ENCODE measurements at regions not wholly inside any gene's neighbourhood (a gene's known extent, or its start where the extent isn't known, plus 50 kb on each side); places are given as distances from the start of the nearest gene placed in this dataset.

- H3K9me3 ChIP-seq (ENCODE audit: insufficient read depth, low read length), result no peaks in the 10 kb centered on the region
- no peak overlapping the region for H2AFZ ChIP-seq (ENCODE audit: low read depth, low read length, severe bottlenecking)
- H3K4me2 ChIP-seq (ENCODE audit: low read depth, low read length, poor library complexity, severe bottlenecking), result no peak overlapping the region
- H3K79me2 ChIP-seq (ENCODE audit: insufficient read depth, low read length), result no peaks in the 10 kb centered on the region
- H3K9me2 ChIP-seq (replicated peaks; ENCODE audit: insufficient read depth, low read length), result no peaks in the 10 kb centered on the region
- no peaks in the 10 kb centered on the region for H3K36me3 ChIP-seq (ENCODE audit: low read length)
- H3K27me3 ChIP-seq (ENCODE audit: low read length), result no peaks in the 10 kb centered on the region
- no peaks in the 10 kb centered on the region for H4K20me1 ChIP-seq (ENCODE audit: low read depth, low read length)
- no peaks in the 10 kb centered on the region for H3F3A ChIP-seq (ENCODE audit: insufficient read depth)
- no peak overlapping the region for H3K9ac ChIP-seq (ENCODE audit: low read length)
- H3K27ac ChIP-seq (ENCODE audit: low read depth, low read length), result no peak overlapping the region
- H3K4me3 ChIP-seq (ENCODE audit: insufficient read depth, low read length, poor library complexity, severe bottlenecking), result no peak overlapping the region
- no peak for TF ChIP-seq EZH2phosphoT487 (conservative IDR thresholded peaks at IDR 0.05; ENCODE audit: low read length)
- TF ChIP-seq, protein P1, sequence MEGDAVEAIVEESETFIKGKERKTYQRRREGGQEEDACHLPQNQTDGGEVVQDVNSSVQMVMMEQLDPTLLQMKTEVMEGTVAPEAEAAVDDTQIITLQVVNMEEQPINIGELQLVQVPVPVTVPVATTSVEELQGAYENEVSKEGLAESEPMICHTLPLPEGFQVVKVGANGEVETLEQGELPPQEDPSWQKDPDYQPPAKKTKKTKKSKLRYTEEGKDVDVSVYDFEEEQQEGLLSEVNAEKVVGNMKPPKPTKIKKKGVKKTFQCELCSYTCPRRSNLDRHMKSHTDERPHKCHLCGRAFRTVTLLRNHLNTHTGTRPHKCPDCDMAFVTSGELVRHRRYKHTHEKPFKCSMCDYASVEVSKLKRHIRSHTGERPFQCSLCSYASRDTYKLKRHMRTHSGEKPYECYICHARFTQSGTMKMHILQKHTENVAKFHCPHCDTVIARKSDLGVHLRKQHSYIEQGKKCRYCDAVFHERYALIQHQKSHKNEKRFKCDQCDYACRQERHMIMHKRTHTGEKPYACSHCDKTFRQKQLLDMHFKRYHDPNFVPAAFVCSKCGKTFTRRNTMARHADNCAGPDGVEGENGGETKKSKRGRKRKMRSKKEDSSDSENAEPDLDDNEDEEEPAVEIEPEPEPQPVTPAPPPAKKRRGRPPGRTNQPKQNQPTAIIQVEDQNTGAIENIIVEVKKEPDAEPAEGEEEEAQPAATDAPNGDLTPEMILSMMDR (IDR thresholded peaks at IDR 0.05; ENCODE audit: insufficient read depth, low read length, poor library complexity, severe bottlenecking), result no peak
Observed at GRCh38 chr3:29090912-29091597, 189.8 kb upstream of the RBMS3 start.

DNA sequence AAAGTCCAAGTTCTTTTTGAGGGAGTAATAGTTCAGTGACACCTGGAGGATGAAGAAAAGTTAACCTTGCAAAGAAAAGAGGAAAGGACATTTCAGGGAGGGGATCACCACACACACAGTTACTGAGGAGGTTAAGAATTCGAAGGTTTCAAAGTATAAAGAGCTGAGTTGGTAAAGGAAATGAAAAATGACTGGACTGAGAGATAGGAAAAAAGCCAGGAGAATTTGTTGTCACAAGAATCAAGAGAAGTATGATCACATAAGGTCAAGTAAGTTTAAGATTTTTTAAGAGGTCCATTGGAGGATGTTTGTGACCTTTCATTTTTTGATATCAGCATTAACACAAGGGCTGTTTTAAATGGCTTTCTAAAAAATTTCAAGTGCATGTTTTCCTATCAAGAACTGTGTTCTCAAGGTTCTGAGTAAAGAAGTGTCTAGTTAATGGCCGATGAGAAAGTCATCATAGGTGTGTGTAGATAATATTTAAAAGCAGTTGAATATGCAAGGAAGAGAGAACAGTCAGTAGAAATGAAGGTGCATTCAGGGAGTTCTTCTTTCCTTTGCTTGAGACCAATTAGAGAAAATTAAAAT, 189.2 kb upstream of the RBMS3 start:
- no peaks in the 10 kb centered on the region for H3K79me2 ChIP-seq (ENCODE audit: insufficient read depth, low read length)

DNA sequence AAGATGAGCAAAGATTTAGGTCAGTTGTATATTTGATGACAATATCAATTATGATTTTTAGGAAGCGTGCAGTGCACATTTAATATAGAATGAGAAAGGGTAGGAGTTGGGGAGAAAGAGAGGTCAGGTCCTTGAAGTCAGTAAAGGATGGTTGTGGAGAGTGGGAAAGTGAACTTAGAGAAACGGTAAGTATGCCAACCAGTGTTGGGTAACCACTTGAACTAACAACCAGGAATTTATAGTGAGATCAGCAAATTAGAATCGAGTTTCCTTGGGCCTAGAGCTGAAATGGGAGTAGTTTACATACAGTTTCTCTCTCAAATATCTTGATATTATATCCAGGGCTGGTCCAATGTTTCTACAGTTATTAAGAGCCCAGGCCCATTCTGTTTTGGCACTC, 188.5 kb upstream of the RBMS3 start:
- no peaks in the 10 kb centered on the region for H3K27me3 ChIP-seq (ENCODE audit: low read length)
- TF ChIP-seq, protein P1 (IDR thresholded peaks at IDR 0.05; ENCODE audit: insufficient read depth, low read length, poor library complexity, severe bottlenecking), result no peak
- no peaks in the 10 kb centered on the region for H3K79me2 ChIP-seq (ENCODE audit: insufficient read depth, low read length)
- H4K20me1 ChIP-seq (ENCODE audit: low read depth, low read length), result no peaks in the 10 kb centered on the region
- H3F3A ChIP-seq (ENCODE audit: insufficient read depth), result no peaks in the 10 kb centered on the region
- H3K4me2 ChIP-seq (ENCODE audit: low read depth, low read length, poor library complexity, severe bottlenecking), result no peak overlapping the region
- H3K9ac ChIP-seq (ENCODE audit: low read length), result no peak overlapping the region
- 0 out of 2 replicates have a peak, but pooled peaks cover 5% of the 10 kb centered on the region for H3K9me3 ChIP-seq (ENCODE audit: insufficient read depth, low read length)
- no peaks in the 10 kb centered on the region for H3K9me2 ChIP-seq (replicated peaks; ENCODE audit: insufficient read depth, low read length)
- no peak overlapping the region for H3K4me3 ChIP-seq (ENCODE audit: insufficient read depth, low read length, poor library complexity, severe bottlenecking)
- no peak overlapping the region for H3K27ac ChIP-seq (ENCODE audit: low read depth, low read length)
- no peak overlapping the region for H2AFZ ChIP-seq (ENCODE audit: low read depth, low read length, severe bottlenecking)
- no peaks in the 10 kb centered on the region for H3K36me3 ChIP-seq (ENCODE audit: low read length)

More for the DNA sequence above, 189.2 kb upstream of the RBMS3 start:
- Histone ChIP-seq H3K9ac (ENCODE audit: low read length) (no peak overlapping the region), H4K20me1 (ENCODE audit: low read depth, low read length) (no peaks in the 10 kb centered on the region), H3K4me3 (ENCODE audit: insufficient read depth, low read length, poor library complexity, severe bottlenecking) (no peak overlapping the region), H3K36me3 (ENCODE audit: low read length) (no peaks in the 10 kb centered on the region), H3K9me3 (ENCODE audit: insufficient read depth, low read length) (0 out of 2 replicates have a peak, but pooled peaks cover 1% of the 10 kb centered on the region), H3F3A (ENCODE audit: insufficient read depth) (no peaks in the 10 kb centered on the region), H3K27ac (ENCODE audit: low read depth, low read length) (no peak overlapping the region), H3K9me2 (replicated peaks; ENCODE audit: insufficient read depth, low read length) (no peaks in the 10 kb centered on the region), H3K27me3 (ENCODE audit: low read length) (no peaks in the 10 kb centered on the region), H2AFZ (ENCODE audit: low read depth, low read length, severe bottlenecking) (no peak overlapping the region), H3K4me2 (ENCODE audit: low read depth, low read length, poor library complexity, severe bottlenecking) (no peak overlapping the region)
- TF ChIP-seq, protein P1 (IDR thresholded peaks at IDR 0.05; ENCODE audit: insufficient read depth, low read length, poor library complexity, severe bottlenecking), result no peak
- TF ChIP-seq EZH2phosphoT487 (conservative IDR thresholded peaks at IDR 0.05; ENCODE audit: low read length), result no peak
